H1 (cell line): ENCODE measurements at regions not wholly inside any gene's neighbourhood (a gene's known extent, or its start where the extent isn't known, plus 50 kb on each side); places are given as distances from the start of the nearest gene placed in this dataset.

Experiments
- CTCF ChIA-PET: fragments of 300-600 bp; sonication (Branson Sonifier 250); formaldehyde crosslinking; loops from one replicate; lab custom pipeline; 2021; ENCODE audit not compliant: partially characterized antibody; lab: Charles Lee
- POLR2A ChIA-PET: fragments of 300-600 bp; sonication (Branson Sonifier 250); formaldehyde crosslinking; loops from one replicate; lab custom pipeline; 2021; ENCODE audit warnings: inconsistent platforms; ENCODE audit not compliant: partially characterized antibody; lab: Charles Lee
- DNase-seq, 2 experiments: peaks; one replicate each; pipeline versions ENCODE4 v3.0.0 to v3.0.0-alpha.2; 2010 to 2022; ENCODE audit warnings: low spot score in 2 of 2, low read depth in 1 of 2, mixed read lengths in 1 of 2
- FAIRE-seq: peaks from 2 replicates; lab custom pipeline; 2011; peaks lifted over from hg19 to GRCh38; lab: Jason Lieb, UNC
- H2AFZ ChIP-seq: 2 replicates; pipeline ENCODE4 v1.8.1; 2012; ENCODE audit warnings: low read length, inconsistent platforms
- H2AK5ac ChIP-seq: 2 replicates; pipeline ENCODE4 v1.6.1; 2013; ENCODE audit warnings: low read depth, low read length
- H2BK120ac ChIP-seq: replicated peaks from 2 replicates; pipeline ENCODE3; 2013; ENCODE audit warnings: low read depth, low read length, inconsistent platforms
- H2BK12ac ChIP-seq: 2 replicates; pipeline ENCODE4 v1.6.1; 2013; ENCODE audit warnings: low read depth, low read length
- H2BK15ac ChIP-seq: 2 replicates; pipeline ENCODE4 v1.6.1; 2013; ENCODE audit warnings: low read length
- H2BK20ac ChIP-seq: 2 replicates; pipeline ENCODE4 v1.6.1; 2013; ENCODE audit warnings: low read length
- H2BK5ac ChIP-seq: 2 replicates; pipeline ENCODE4 v1.6.1; 2013; ENCODE audit warnings: low read depth, low read length
- H3K14ac ChIP-seq: 2 replicates; pipeline ENCODE4 v1.6.1; 2013; ENCODE audit warnings: inconsistent platforms; ENCODE audit not compliant: insufficient read length
- H3K18ac ChIP-seq: 2 replicates; pipeline ENCODE4 v1.6.1; 2013; ENCODE audit warnings: low read length; ENCODE audit errors: extremely low read depth
- H3K23ac ChIP-seq: 2 replicates; pipeline ENCODE4 v1.6.1; 2013; ENCODE audit warnings: inconsistent platforms; ENCODE audit not compliant: insufficient read length
- H3K23me2 ChIP-seq: 2 replicates; pipeline ENCODE4 v1.6.1; 2013; ENCODE audit warnings: low read depth, low read length
- H3K27ac ChIP-seq: 2 replicates; pipeline ENCODE4 v1.6.1; 2011; ENCODE audit warnings: low read depth, low read length, inconsistent platforms
- H3K27me3 ChIP-seq, 4 experiments: replicated peaks in 1 of 4; 1 replicate in 1 of 4; 2 replicates in 3 of 4; pipeline versions ENCODE4 v1.6.1 to v1.8.1; 2011 to 2013; ENCODE audit warnings: low read length in 3 of 4, mild to moderate bottlenecking in 3 of 4, inconsistent platforms in 2 of 4, mixed read lengths in 2 of 4, moderate library complexity in 1 of 4; ENCODE audit not compliant: control insufficient read depth in 3 of 4, insufficient read depth in 3 of 4; ENCODE audit errors: extremely low read depth in 1 of 4
- H3K36me3 ChIP-seq, 4 experiments: 2 replicates each; pipeline versions ENCODE4 v1.6.1 to v1.8.1; 2011 to 2013; ENCODE audit warnings: mild to moderate bottlenecking in 4 of 4, low read length in 3 of 4, moderate library complexity in 2 of 4, control low read depth in 1 of 4, inconsistent platforms in 1 of 4; ENCODE audit not compliant: insufficient read depth in 4 of 4, control insufficient read depth in 2 of 4
- H3K4ac ChIP-seq: replicated peaks from 2 replicates; pipeline ENCODE3; 2013; ENCODE audit warnings: low read length, low read depth, mixed read lengths, inconsistent platforms; ENCODE audit not compliant: insufficient read length
- H3K4me1 ChIP-seq, 4 experiments: replicated peaks in 1 of 4; 1 replicate in 1 of 4; 2 replicates in 3 of 4; pipeline versions ENCODE4 v1.6.1 to v1.8.1; 2011 to 2013; ENCODE audit warnings: low read length in 3 of 4, inconsistent platforms in 2 of 4, mixed read lengths in 1 of 4; ENCODE audit not compliant: insufficient read depth in 4 of 4, control insufficient read depth in 3 of 4
- H3K4me2 ChIP-seq, 2 experiments: 2 replicates each; pipeline versions ENCODE4 v1.6.1 to v1.8.1; 2011 to 2013; ENCODE audit warnings: low read depth in 2 of 2, low read length in 2 of 2, control low read depth in 1 of 2, inconsistent platforms in 1 of 2, mild to moderate bottlenecking in 1 of 2; ENCODE audit not compliant: insufficient read depth in 1 of 2
- H3K4me3 ChIP-seq, 4 experiments: fragments of 200-600, 300-600 bp in 1 of 4; sonication (generic), shearing (Covaris generic), sonication (Bioruptor Twin) in 1 of 4; 2 replicates each; pipeline versions ENCODE4 v1.5.1 to v1.8.1; 2011 to 2016; ENCODE audit warnings: low read length in 4 of 4, low read depth in 3 of 4, control low read depth in 2 of 4, inconsistent platforms in 2 of 4, mild to moderate bottlenecking in 2 of 4, mixed read lengths in 1 of 4, moderate library complexity in 1 of 4; ENCODE audit not compliant: insufficient read depth in 2 of 4; ENCODE audit errors: extremely low read depth in 1 of 4
- H3K56ac ChIP-seq: replicated peaks from 2 replicates; pipeline ENCODE3; 2013; ENCODE audit warnings: low read depth, mild to moderate bottlenecking, mixed read lengths, low read length, inconsistent platforms; ENCODE audit not compliant: insufficient read length
- H3K79me1 ChIP-seq: 2 replicates; pipeline ENCODE4 v1.6.1; 2013; ENCODE audit warnings: low read depth, low read length, control low read depth
- H3K79me2 ChIP-seq, 2 experiments: 2 replicates each; pipeline versions ENCODE4 v1.6.1 to v1.8.1; 2012 to 2013; ENCODE audit warnings: low read length in 2 of 2, mild to moderate bottlenecking in 2 of 2, inconsistent platforms in 1 of 2; ENCODE audit not compliant: insufficient read depth in 2 of 2, control insufficient read depth in 1 of 2
- H3K9ac ChIP-seq, 4 experiments: replicated peaks in 1 of 4; 1 replicate in 1 of 4; 2 replicates in 3 of 4; pipeline versions ENCODE4 v1.6.1 to v1.8.1; 2011 to 2013; ENCODE audit warnings: low read depth in 3 of 4, low read length in 3 of 4, control low read depth in 2 of 4, mild to moderate bottlenecking in 2 of 4, moderate library complexity in 2 of 4, inconsistent platforms in 1 of 4; ENCODE audit errors: extremely low read depth in 1 of 4
- H3K9me3 ChIP-seq, 2 experiments: 2 replicates each; pipeline versions ENCODE4 v1.6.1 to v1.8.1; 2012 to 2013; ENCODE audit warnings: mild to moderate bottlenecking in 2 of 2, moderate library complexity in 2 of 2, control low read depth in 1 of 2, inconsistent platforms in 1 of 2, low read depth in 1 of 2, low read length in 1 of 2, mixed read lengths in 1 of 2; ENCODE audit not compliant: insufficient read depth in 2 of 2
- H4K20me1 ChIP-seq, 2 experiments: replicated peaks in 1 of 2; 2 replicates each; pipeline versions ENCODE3 to v1.8.1; 2011 to 2013; ENCODE audit warnings: inconsistent platforms in 2 of 2, low read length in 2 of 2, mild to moderate bottlenecking in 1 of 2; ENCODE audit not compliant: insufficient read depth in 2 of 2, control insufficient read depth in 1 of 2
- H4K5ac ChIP-seq: 2 replicates; pipeline ENCODE4 v1.6.1; 2013; ENCODE audit warnings: low read length, low read depth, mixed read lengths, inconsistent platforms; ENCODE audit not compliant: insufficient read length
- H4K8ac ChIP-seq: 2 replicates; pipeline ENCODE4 v1.8.0; 2013; ENCODE audit warnings: mild to moderate bottlenecking, moderate library complexity, low read length, inconsistent platforms; ENCODE audit not compliant: insufficient read depth; ENCODE audit errors: extremely low read depth
- H4K91ac ChIP-seq: replicated peaks from 2 replicates; pipeline ENCODE3; 2013; ENCODE audit warnings: low read length, mixed read lengths, inconsistent platforms; ENCODE audit not compliant: insufficient read length
- ASH2L ChIP-seq: fragments of 200-600, 300-600 bp; sonication (generic); IDR thresholded peaks from one replicate; pipeline ENCODE4 v1.7.1; 2017; ENCODE audit warnings: low read length
- CREB1 ChIP-seq: IDR thresholded peaks from 2 replicates; pipeline ENCODE4 v1.6.1; 2012; ENCODE audit warnings: inconsistent platforms
- KDM4A ChIP-seq: IDR thresholded peaks from one replicate; pipeline ENCODE4 v1.7.1; 2012; ENCODE audit warnings: low read depth, mild to moderate bottlenecking, moderate library complexity, low read length, inconsistent platforms; ENCODE audit not compliant: severe bottlenecking
- NANOG ChIP-seq: IDR thresholded peaks from 2 replicates; pipeline ENCODE4 v1.6.1; 2011; ENCODE audit warnings: low read length, low read depth, mild to moderate bottlenecking, inconsistent platforms; ENCODE audit not compliant: insufficient read depth, poor library complexity, severe bottlenecking
- PHF8 ChIP-seq: fragments of 200-600 bp; sonication (generic); conservative IDR thresholded peaks from 2 replicates; pipeline ENCODE4 v1.7.1; 2012; ENCODE audit warnings: low read depth, mild to moderate bottlenecking, inconsistent platforms, low read length, moderate library complexity
- RNF2 ChIP-seq: fragments of 200-900, 300-1000 bp; sonication (generic); IDR thresholded peaks from 2 replicates; pipeline ENCODE4 v1.7.1; 2016; ENCODE audit warnings: borderline replicate concordance, low read depth, mild to moderate bottlenecking, antibody characterized with exemption, low read length; ENCODE audit not compliant: poor library complexity, severe bottlenecking; ENCODE audit errors: missing control alignments
- SAP30 ChIP-seq: fragments of 300-600 bp; sonication (generic); IDR thresholded peaks from 2 replicates; pipeline ENCODE4 v1.7.1; 2012; ENCODE audit warnings: low read length, moderate library complexity, mild to moderate bottlenecking, inconsistent platforms; ENCODE audit not compliant: insufficient read depth, insufficient replicate concordance
- SIRT6 ChIP-seq: IDR thresholded peaks from one replicate; pipeline ENCODE4 v1.7.1; 2012; ENCODE audit warnings: low read length, inconsistent platforms
- SP4 ChIP-seq: IDR thresholded peaks from 2 replicates; pipeline ENCODE4 v1.6.1; 2012; ENCODE audit warnings: low read length, inconsistent platforms
- SRF ChIP-seq: IDR thresholded peaks from 2 replicates; pipeline ENCODE4 v1.6.1; 2011; ENCODE audit warnings: mild to moderate bottlenecking, low read depth, low read length, moderate library complexity
- TBP ChIP-seq: IDR thresholded peaks from 2 replicates; pipeline ENCODE4 v1.6.1; 2011; ENCODE audit warnings: low read depth, low read length, improper control_type of control experiment
- YY1 ChIP-seq: IDR thresholded peaks from 2 replicates; pipeline ENCODE4 v1.6.1; 2011; ENCODE audit warnings: low read depth, mild to moderate bottlenecking, low read length
- WGBS, 2 experiments: shearing (Covaris generic) in 1 of 2; methylation state at CpG; one replicate each; pipeline versions ENCODE4 v1.1.6 to v1.1.7; 2013 to 2015; ENCODE audit warnings: low lambda C conversion rate in 2 of 2, mixed read lengths in 2 of 2, inconsistent platforms in 1 of 2, low coverage in 1 of 2, missing lambda C conversion rate in 1 of 2; ENCODE audit not compliant: insufficient replicate concordance in 2 of 2, insufficient coverage in 1 of 2, insufficient read length in 1 of 2; ENCODE audit errors: extremely low coverage in 1 of 2, missing lambda C conversion rate in 1 of 2; 5-methylcytosine and 5-hydroxymethylcytosine counted together
- TF ChIP-seq, protein P1 (sequence below): IDR thresholded peaks from 2 replicates; pipeline ENCODE4 v1.6.1; 2011; ENCODE audit warnings: low read depth, mild to moderate bottlenecking, low read length; ENCODE audit not compliant: insufficient read depth

GRCh38 chr3:65285956-65286355, 598.2 kb upstream of the ADAMTS9 start:
- no peak overlapping the region for H2BK120ac ChIP-seq
- H4K91ac ChIP-seq: no peak overlapping the region
- no peak overlapping the region for H3K9ac ChIP-seq
- CTCF ChIA-PET: interaction anchor here (0.6 to 0.7 kb wide), 3 partner anchors 256 to 1824 kb away, joined by 3 to 4 read pairs (median 3); no protein-coding TSS in a partner anchor
- H3K36me3 ChIP-seq: no peaks in the 10 kb centered on the region
- TF ChIP-seq NANOG (no peak), YY1 (no peak), TBP (no peak), SAP30 (no peak), CREB1 (no peak), SIRT6 (no peak), ASH2L (no peak), RNF2 (no peak), PHF8 (no peak), SP4 (no peak), SRF (no peak), KDM4A (no peak)
- TF ChIP-seq, protein P1, sequence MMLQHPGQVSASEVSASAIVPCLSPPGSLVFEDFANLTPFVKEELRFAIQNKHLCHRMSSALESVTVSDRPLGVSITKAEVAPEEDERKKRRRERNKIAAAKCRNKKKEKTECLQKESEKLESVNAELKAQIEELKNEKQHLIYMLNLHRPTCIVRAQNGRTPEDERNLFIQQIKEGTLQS: no peak
- H3K4me1 ChIP-seq: no peaks in the 10 kb centered on the region
- no peak overlapping the region for H3K4me2 ChIP-seq
- H2BK20ac ChIP-seq: no peak overlapping the region
- WGBS, 2 experiments: 88% methylated on average over 2 of the region's 2 CpGs; no CpG with 5 or more reads in 1 of the 2 experiments
- no peak overlapping the region for H2BK15ac ChIP-seq
- H2BK5ac ChIP-seq: no peak overlapping the region
- H3K27ac ChIP-seq: no peak overlapping the region
- no peak overlapping the region for H2BK12ac ChIP-seq
- no peak overlapping the region for H2AFZ ChIP-seq
- H3K79me1 ChIP-seq: no peaks in the 10 kb centered on the region
- no peaks in the 10 kb centered on the region for H3K79me2 ChIP-seq
- H4K5ac ChIP-seq: no peak overlapping the region
- no peak overlapping the region for H3K4me3 ChIP-seq
- no peak overlapping the region for H2AK5ac ChIP-seq
- H3K4ac ChIP-seq: no peak overlapping the region
- POLR2A ChIA-PET: no interaction called here
- H4K8ac ChIP-seq: no peak overlapping the region
- 0 out of 7 replicates have a peak, but pooled peaks cover 0 to 4% (median 0%) of the 10 kb centered on the region in 4 experiments for H3K27me3 ChIP-seq
- no peaks in the 10 kb centered on the region for H3K9me3 ChIP-seq
- H3K56ac ChIP-seq: no peak overlapping the region
- no peak overlapping the region for H3K23ac ChIP-seq
- H3K23me2 ChIP-seq: no peaks in the 10 kb centered on the region
- H3K18ac ChIP-seq: no peak overlapping the region
- no peak for FAIRE-seq
- no peaks in the 10 kb centered on the region for H4K20me1 ChIP-seq
- no peak overlapping the region for H3K14ac ChIP-seq
- DNase-seq: no peak
